ENCODE measurements at regions not wholly inside any gene's neighbourhood (a gene's known extent, or its start where the extent isn't known, plus 50 kb on each side); places are given as distances from the start of the nearest gene placed in this dataset.

- H4K91ac ChIP-seq (ENCODE audit: low read depth, low read length, poor library complexity): no peak overlapping the region
- H3K14ac ChIP-seq (ENCODE audit: low read length): no peak overlapping the region
- no peak overlapping the region for H2BK5ac ChIP-seq (ENCODE audit: low read length)
- H3K36me3 ChIP-seq (replicated peaks in 1 of 2; ENCODE audit: control insufficient read depth in 2 of 2, insufficient read depth in 2 of 2, low read length in 2 of 2): no peaks in the 10 kb centered on the region
- no peak overlapping the region for H2AK5ac ChIP-seq (ENCODE audit: low read depth, low read length)
- H2AFZ ChIP-seq (ENCODE audit: low read length): peak overlapping the region; percentile 26
- H3K4me1 ChIP-seq (ENCODE audit: control insufficient read depth in 2 of 2, insufficient read depth in 1 of 2, low read depth in 1 of 2, low read length in 2 of 2): peaks cover 0 to 3% of the 10 kb centered on the region in 2 donors
- no peaks in the 10 kb centered on the region for H3K9me3 ChIP-seq (replicated peaks in 1 of 2; ENCODE audit: control insufficient read depth in 2 of 2, insufficient read depth in 1 of 2, low read depth in 1 of 2, low read length in 2 of 2)
- H3K27me3 ChIP-seq (ENCODE audit: control insufficient read depth in 3 of 3, insufficient read depth in 3 of 3, low read depth in 1 of 3, low read length in 3 of 3): peaks cover 0 to 8% (median 0%) of the 10 kb centered on the region in 3 experiments
- H2BK12ac ChIP-seq (ENCODE audit: low read length): no peak overlapping the region
- no peak overlapping the region for H2BK120ac ChIP-seq (ENCODE audit: low read depth, low read length)
- H3K4me3 ChIP-seq (ENCODE audit: low read length in 2 of 2): no peak overlapping the region
- WGBS, 2 donors (ENCODE audit: extremely low coverage in 2 of 2, insufficient read length in 2 of 2, insufficient replicate concordance in 1 of 2): no CpG with 5 or more reads among the region's 8 CpGs
- H3K27ac ChIP-seq (replicated peaks; ENCODE audit: low read length): no peak overlapping the region
- no peaks in the 10 kb centered on the region for H3K79me1 ChIP-seq (ENCODE audit: low read depth, low read length)
- no peak overlapping the region for H3K9ac ChIP-seq (ENCODE audit: low read depth, low read length, poor library complexity)
- no peak overlapping the region for H3K4me2 ChIP-seq (ENCODE audit: insufficient read depth, low read length, poor library complexity, severe bottlenecking)
- H3K23ac ChIP-seq (ENCODE audit: low read depth, low read length, poor library complexity): no peak overlapping the region
- no peak overlapping the region for H3K18ac ChIP-seq (ENCODE audit: low read length)
- no peak overlapping the region for H2BK15ac ChIP-seq (ENCODE audit: low read length)
- H3K4ac ChIP-seq (ENCODE audit: low read length): no peak overlapping the region
- no peak overlapping the region for H4K8ac ChIP-seq (ENCODE audit: low read depth, low read length)
- DNase-seq (ENCODE audit: low spot score): no peak
These were observed 112.7 kb upstream of the JUN start for GRCh38 chr1:58896246-58897183.

GRCh38 chr1:58898739-58899586, 115.1 kb upstream of the JUN start:
- Histone ChIP-seq H3K4me3 (ENCODE audit: low read length in 2 of 2) (no peak overlapping the region), H3K9ac (ENCODE audit: low read depth, low read length, poor library complexity) (no peak overlapping the region), H3K27ac (replicated peaks; ENCODE audit: low read length) (no peak overlapping the region), H2BK5ac (ENCODE audit: low read length) (no peak overlapping the region), H2BK120ac (ENCODE audit: low read depth, low read length) (no peak overlapping the region), H4K8ac (ENCODE audit: low read depth, low read length) (no peak overlapping the region), H2BK12ac (ENCODE audit: low read length) (no peak overlapping the region), H4K91ac (ENCODE audit: low read depth, low read length, poor library complexity) (no peak overlapping the region), H3K23ac (ENCODE audit: low read depth, low read length, poor library complexity) (peak overlapping the region; percentile 8), H2AK5ac (ENCODE audit: low read depth, low read length) (peak overlapping the region; percentile 4), H3K4me1 (ENCODE audit: control insufficient read depth in 2 of 2, insufficient read depth in 1 of 2, low read depth in 1 of 2, low read length in 2 of 2) (peaks cover 0 to 6% of the 10 kb centered on the region in 2 donors), H3K4ac (ENCODE audit: low read length) (no peak overlapping the region), H2AFZ (ENCODE audit: low read length) (peak overlapping the region; percentile 80), H3K27me3 (ENCODE audit: control insufficient read depth in 3 of 3, insufficient read depth in 3 of 3, low read depth in 1 of 3, low read length in 3 of 3) (no peaks in the 10 kb centered on the region), H3K36me3 (replicated peaks in 1 of 2; ENCODE audit: control insufficient read depth in 2 of 2, insufficient read depth in 2 of 2, low read length in 2 of 2) (no peaks in the 10 kb centered on the region), H3K18ac (ENCODE audit: low read length) (no peak overlapping the region), H3K14ac (ENCODE audit: low read length) (no peak overlapping the region), H3K79me1 (ENCODE audit: low read depth, low read length) (no peaks in the 10 kb centered on the region), H2BK15ac (ENCODE audit: low read length) (peak overlapping the region; percentile 29), H3K9me3 (replicated peaks in 1 of 2; ENCODE audit: control insufficient read depth in 2 of 2, insufficient read depth in 1 of 2, low read depth in 1 of 2, low read length in 2 of 2) (no peaks in the 10 kb centered on the region), H3K4me2 (ENCODE audit: insufficient read depth, low read length, poor library complexity, severe bottlenecking) (no peak overlapping the region)
- DNase-seq (ENCODE audit: low spot score): no peak
- WGBS, 2 donors (ENCODE audit: extremely low coverage in 2 of 2, insufficient read length in 2 of 2, insufficient replicate concordance in 1 of 2): no CpG with 5 or more reads among the region's 10 CpGs

DNA sequence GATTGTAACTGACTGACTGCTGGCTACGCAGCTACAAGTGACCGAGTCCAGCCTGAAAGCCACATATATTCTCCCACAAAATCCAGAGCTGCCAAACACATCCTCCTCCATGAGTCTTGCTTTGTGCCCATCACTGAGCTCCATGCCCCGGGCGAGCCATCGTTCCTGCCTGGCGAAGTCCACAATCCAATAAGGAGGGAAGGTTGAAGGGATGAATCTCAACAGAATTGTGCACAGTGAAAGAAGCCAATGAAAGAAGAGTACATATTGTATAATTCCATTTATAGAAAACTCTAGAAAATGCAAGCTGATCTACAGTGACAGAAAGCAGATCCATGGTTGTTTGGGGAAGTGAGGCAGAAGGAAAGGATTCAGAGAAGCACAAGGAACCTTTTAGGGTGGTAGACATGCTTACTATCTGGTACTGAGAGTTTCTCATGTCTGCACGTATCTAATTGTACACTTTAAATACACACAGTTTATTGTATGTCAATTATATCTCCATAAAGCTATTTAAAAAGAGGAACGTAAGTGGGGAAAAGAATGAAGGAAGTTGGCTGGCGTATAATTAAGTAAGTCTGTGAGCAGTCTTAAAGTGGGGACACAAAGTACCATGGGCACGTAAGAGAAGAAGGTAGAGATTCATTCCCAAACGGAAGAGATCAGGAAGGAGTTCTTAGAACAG, 115.9 kb upstream of the JUN start:
- Histone ChIP-seq H2BK5ac (ENCODE audit: low read length) (no peak overlapping the region), H3K9ac (ENCODE audit: low read depth, low read length, poor library complexity) (no peak overlapping the region), H3K4ac (ENCODE audit: low read length) (no peak overlapping the region), H2BK12ac (ENCODE audit: low read length) (no peak overlapping the region), H2BK15ac (ENCODE audit: low read length) (no peak overlapping the region), H3K36me3 (replicated peaks in 1 of 2; ENCODE audit: control insufficient read depth in 2 of 2, insufficient read depth in 2 of 2, low read length in 2 of 2) (no peaks in the 10 kb centered on the region), H2AK5ac (ENCODE audit: low read depth, low read length) (no peak overlapping the region), H4K91ac (ENCODE audit: low read depth, low read length, poor library complexity) (no peak overlapping the region), H3K9me3 (replicated peaks in 1 of 2; ENCODE audit: control insufficient read depth in 2 of 2, insufficient read depth in 1 of 2, low read depth in 1 of 2, low read length in 2 of 2) (no peaks in the 10 kb centered on the region), H4K8ac (ENCODE audit: low read depth, low read length) (no peak overlapping the region), H3K23ac (ENCODE audit: low read depth, low read length, poor library complexity) (no peak overlapping the region), H3K4me1 (ENCODE audit: control insufficient read depth in 2 of 2, insufficient read depth in 1 of 2, low read depth in 1 of 2, low read length in 2 of 2) (peaks cover 0 to 8% of the 10 kb centered on the region in 2 donors), H3K27ac (replicated peaks; ENCODE audit: low read length) (no peak overlapping the region), H3K4me3 (ENCODE audit: low read length in 2 of 2) (no peak overlapping the region), H3K79me1 (ENCODE audit: low read depth, low read length) (no peaks in the 10 kb centered on the region), H2BK120ac (ENCODE audit: low read depth, low read length) (no peak overlapping the region), H3K18ac (ENCODE audit: low read length) (no peak overlapping the region), H3K27me3 (ENCODE audit: control insufficient read depth in 3 of 3, insufficient read depth in 3 of 3, low read depth in 1 of 3, low read length in 3 of 3) (peaks cover 0 to 1% (median 0%) of the 10 kb centered on the region in 3 experiments), H2AFZ (ENCODE audit: low read length) (peak overlapping the region; percentile 80), H3K4me2 (ENCODE audit: insufficient read depth, low read length, poor library complexity, severe bottlenecking) (no peak overlapping the region), H3K14ac (ENCODE audit: low read length) (no peak overlapping the region)
- no peak for DNase-seq (ENCODE audit: low spot score)
- WGBS, 2 donors (ENCODE audit: extremely low coverage in 2 of 2, insufficient read length in 2 of 2, insufficient replicate concordance in 1 of 2): 100% methylated on average over 2 of the region's 11 CpGs; no CpG with 5 or more reads in 1 of the 2 donors
